ENCODE measurements at regions not wholly inside any gene's neighbourhood (a gene's known extent, or its start where the extent isn't known, plus 50 kb on each side); places are given as distances from the start of the nearest gene placed in this dataset.

GRCh38 chr9:18268381-18268780 lies 205.6 kb upstream of the ADAMTSL1 start:
- Histone ChIP-seq H4K91ac (ENCODE audit: low read length) (no peak overlapping the region), H2BK15ac (ENCODE audit: low read depth, poor library complexity, severe bottlenecking) (no peak overlapping the region), H3K4me2 (ENCODE audit: low read length, poor library complexity, severe bottlenecking) (no peak overlapping the region), H2BK12ac (ENCODE audit: low read length in 2 of 2) (no peak overlapping the region), H3K4me3 (ENCODE audit: insufficient read depth in 1 of 2, low read depth in 1 of 2, low read length in 2 of 2) (no peak overlapping the region), H3K9ac (ENCODE audit: low read length) (no peak overlapping the region), H3K23ac (ENCODE audit: low read length in 2 of 2) (no peak overlapping the region), H2AK5ac (ENCODE audit: low read length, severe bottlenecking) (no peak overlapping the region), H3K27ac (ENCODE audit: low read length, poor library complexity, severe bottlenecking) (no peak overlapping the region), H3K4me1 (ENCODE audit: control insufficient read depth, insufficient read depth, low read depth, low read length) (no peaks in the 10 kb centered on the region), H3K27me3 (ENCODE audit: control insufficient read depth in 1 of 2, insufficient read depth in 1 of 2, low read length in 2 of 2) (no peaks in the 10 kb centered on the region), H3K4ac (ENCODE audit: low read depth in 1 of 2, low read length in 2 of 2) (no peak overlapping the region), H2BK120ac (ENCODE audit: low read depth, low read length) (no peak overlapping the region), H2AFZ (ENCODE audit: low read depth, low read length) (no peak overlapping the region), H3K79me1 (replicated peaks; ENCODE audit: low read length, poor library complexity, severe bottlenecking) (no peaks in the 10 kb centered on the region), H3K9me3 (ENCODE audit: control insufficient read depth, low read length) (peaks cover 5% of the 10 kb centered on the region), H3K36me3 (ENCODE audit: control insufficient read depth in 1 of 2, insufficient read depth in 2 of 2, low read depth in 1 of 2, low read length in 2 of 2) (no peaks in the 10 kb centered on the region), H4K8ac (ENCODE audit: low read length) (no peak overlapping the region), H3K18ac (ENCODE audit: low read depth in 1 of 2, low read length in 2 of 2) (no peak overlapping the region), H2BK5ac (ENCODE audit: low read depth, low read length, poor library complexity, severe bottlenecking) (no peak overlapping the region), H3K14ac (ENCODE audit: low read length in 2 of 2) (no peak overlapping the region)
- no CpG with 5 or more reads among the region's 1 CpG for WGBS
- peak; percentile 23 for DNase-seq

GRCh38 chr9:18269561-18269960 lies 204.4 kb upstream of the ADAMTSL1 start:
- no peak for DNase-seq
- no peak overlapping the region for H2BK15ac ChIP-seq (ENCODE audit: low read depth, poor library complexity, severe bottlenecking)
- H2BK5ac ChIP-seq (ENCODE audit: low read depth, low read length, poor library complexity, severe bottlenecking) = no peak overlapping the region
- no peak overlapping the region for H3K27ac ChIP-seq (ENCODE audit: low read length, poor library complexity, severe bottlenecking)
- no peak overlapping the region for H3K4me3 ChIP-seq (ENCODE audit: insufficient read depth in 1 of 2, low read depth in 1 of 2, low read length in 2 of 2)
- no peak overlapping the region for H3K23ac ChIP-seq (ENCODE audit: low read length in 2 of 2)
- H2AFZ ChIP-seq (ENCODE audit: low read depth, low read length) = no peak overlapping the region
- no peaks in the 10 kb centered on the region for H3K4me1 ChIP-seq (ENCODE audit: control insufficient read depth, insufficient read depth, low read depth, low read length)
- H2BK12ac ChIP-seq (ENCODE audit: low read length in 2 of 2) = no peak overlapping the region
- no peak overlapping the region for H4K91ac ChIP-seq (ENCODE audit: low read length)
- H3K4ac ChIP-seq (ENCODE audit: low read depth in 1 of 2, low read length in 2 of 2) = no peak overlapping the region
- H4K8ac ChIP-seq (ENCODE audit: low read length) = no peak overlapping the region
- no peaks in the 10 kb centered on the region for H3K36me3 ChIP-seq (ENCODE audit: control insufficient read depth in 1 of 2, insufficient read depth in 2 of 2, low read depth in 1 of 2, low read length in 2 of 2)
- H2BK120ac ChIP-seq (ENCODE audit: low read depth, low read length) = no peak overlapping the region
- peaks cover 12% of the 10 kb centered on the region for H3K9me3 ChIP-seq (ENCODE audit: control insufficient read depth, low read length)
- H2AK5ac ChIP-seq (ENCODE audit: low read length, severe bottlenecking) = no peak overlapping the region
- no peaks in the 10 kb centered on the region for H3K79me1 ChIP-seq (replicated peaks; ENCODE audit: low read length, poor library complexity, severe bottlenecking)
- H3K27me3 ChIP-seq (ENCODE audit: control insufficient read depth in 1 of 2, insufficient read depth in 1 of 2, low read length in 2 of 2) = no peaks in the 10 kb centered on the region
- no peak overlapping the region for H3K9ac ChIP-seq (ENCODE audit: low read length)
- H3K18ac ChIP-seq (ENCODE audit: low read depth in 1 of 2, low read length in 2 of 2) = no peak overlapping the region
- no peak overlapping the region for H3K4me2 ChIP-seq (ENCODE audit: low read length, poor library complexity, severe bottlenecking)
- no peak overlapping the region for H3K14ac ChIP-seq (ENCODE audit: low read length in 2 of 2)

GRCh38 chr9:18274693-18275092 lies 199.3 kb upstream of the ADAMTSL1 start:
- Histone ChIP-seq H3K14ac (ENCODE audit: low read length in 2 of 2) (no peak overlapping the region), H3K4ac (ENCODE audit: low read depth in 1 of 2, low read length in 2 of 2) (no peak overlapping the region), H3K9ac (ENCODE audit: low read length) (peak overlapping the region; percentile 26), H2BK12ac (ENCODE audit: low read length in 2 of 2) (no peak overlapping the region), H2BK120ac (ENCODE audit: low read depth, low read length) (no peak overlapping the region), H3K27ac (ENCODE audit: low read length, poor library complexity, severe bottlenecking) (no peak overlapping the region), H3K79me1 (replicated peaks; ENCODE audit: low read length, poor library complexity, severe bottlenecking) (no peaks in the 10 kb centered on the region), H2AFZ (ENCODE audit: low read depth, low read length) (no peak overlapping the region), H3K4me1 (ENCODE audit: control insufficient read depth, insufficient read depth, low read depth, low read length) (no peaks in the 10 kb centered on the region), H3K23ac (ENCODE audit: low read length in 2 of 2) (no peak overlapping the region), H3K9me3 (ENCODE audit: control insufficient read depth, low read length) (peaks cover 25% of the 10 kb centered on the region), H2BK5ac (ENCODE audit: low read depth, low read length, poor library complexity, severe bottlenecking) (no peak overlapping the region), H2BK15ac (ENCODE audit: low read depth, poor library complexity, severe bottlenecking) (no peak overlapping the region), H3K27me3 (ENCODE audit: control insufficient read depth in 1 of 2, insufficient read depth in 1 of 2, low read length in 2 of 2) (no peaks in the 10 kb centered on the region), H3K18ac (ENCODE audit: low read depth in 1 of 2, low read length in 2 of 2) (no peak overlapping the region), H3K4me2 (ENCODE audit: low read length, poor library complexity, severe bottlenecking) (no peak overlapping the region), H3K36me3 (ENCODE audit: control insufficient read depth in 1 of 2, insufficient read depth in 2 of 2, low read depth in 1 of 2, low read length in 2 of 2) (no peaks in the 10 kb centered on the region), H4K8ac (ENCODE audit: low read length) (no peak overlapping the region), H4K91ac (ENCODE audit: low read length) (no peak overlapping the region), H2AK5ac (ENCODE audit: low read length, severe bottlenecking) (no peak overlapping the region), H3K4me3 (ENCODE audit: insufficient read depth in 1 of 2, low read depth in 1 of 2, low read length in 2 of 2) (no peak overlapping the region)
- DNase-seq = no peak
- WGBS = no CpG with 5 or more reads among the region's 1 CpG

GRCh38 chr9:18275313-18275990 lies 198.5 kb upstream of the ADAMTSL1 start:
- Histone ChIP-seq H3K4me1 (ENCODE audit: control insufficient read depth, insufficient read depth, low read depth, low read length) (no peaks in the 10 kb centered on the region), H3K27ac (ENCODE audit: low read length, poor library complexity, severe bottlenecking) (no peak overlapping the region), H3K4me2 (ENCODE audit: low read length, poor library complexity, severe bottlenecking) (no peak overlapping the region), H3K27me3 (ENCODE audit: control insufficient read depth in 1 of 2, insufficient read depth in 1 of 2, low read length in 2 of 2) (no peaks in the 10 kb centered on the region), H2BK5ac (ENCODE audit: low read depth, low read length, poor library complexity, severe bottlenecking) (no peak overlapping the region), H3K9ac (ENCODE audit: low read length) (no peak overlapping the region), H3K79me1 (replicated peaks; ENCODE audit: low read length, poor library complexity, severe bottlenecking) (no peaks in the 10 kb centered on the region), H4K8ac (ENCODE audit: low read length) (no peak overlapping the region), H2AFZ (ENCODE audit: low read depth, low read length) (no peak overlapping the region), H3K23ac (ENCODE audit: low read length in 2 of 2) (no peak overlapping the region), H3K9me3 (ENCODE audit: control insufficient read depth, low read length) (peaks cover 25% of the 10 kb centered on the region), H3K36me3 (ENCODE audit: control insufficient read depth in 1 of 2, insufficient read depth in 2 of 2, low read depth in 1 of 2, low read length in 2 of 2) (peaks cover 0 to 4% of the 10 kb centered on the region in 2 experiments), H2BK15ac (ENCODE audit: low read depth, poor library complexity, severe bottlenecking) (no peak overlapping the region), H2BK12ac (ENCODE audit: low read length in 2 of 2) (no peak overlapping the region), H2BK120ac (ENCODE audit: low read depth, low read length) (no peak overlapping the region), H3K14ac (ENCODE audit: low read length in 2 of 2) (no peak overlapping the region), H3K4me3 (ENCODE audit: insufficient read depth in 1 of 2, low read depth in 1 of 2, low read length in 2 of 2) (no peak overlapping the region), H4K91ac (ENCODE audit: low read length) (no peak overlapping the region), H2AK5ac (ENCODE audit: low read length, severe bottlenecking) (no peak overlapping the region), H3K18ac (ENCODE audit: low read depth in 1 of 2, low read length in 2 of 2) (no peak overlapping the region), H3K4ac (ENCODE audit: low read depth in 1 of 2, low read length in 2 of 2) (no peak overlapping the region)
- no peak for DNase-seq
- 94% methylated on average over 2 of the region's 3 CpGs for WGBS
